ENCODE measurements at regions not wholly inside any gene's neighbourhood (a gene's known extent, or its start where the extent isn't known, plus 50 kb on each side); places are given as distances from the start of the nearest gene placed in this dataset.
"Not testable (repeated sequence)": the region's sequence is repeated elsewhere in the genome, so short reads cannot be mapped to it uniquely, and the experiment has no call there.

DNA sequence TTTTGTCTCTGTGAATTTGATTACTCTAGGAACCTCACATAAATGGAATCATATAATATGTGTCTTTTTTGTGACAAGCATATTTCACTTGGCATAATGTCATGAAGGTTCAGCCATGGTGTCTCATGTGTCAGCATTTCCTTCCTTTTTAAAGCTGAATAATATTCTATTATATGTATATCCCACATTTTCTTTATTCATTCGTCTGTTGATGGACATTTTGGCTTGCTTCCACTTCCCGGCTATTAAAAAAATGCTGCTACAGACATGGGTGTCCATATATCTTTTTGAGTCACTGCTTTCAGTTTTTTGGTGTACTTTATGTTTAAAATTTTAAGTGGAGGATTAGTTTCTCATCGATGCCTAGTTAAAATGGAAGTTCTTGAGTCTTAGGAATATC, 59.8 kb upstream of the C5orf63 start:
- DNase-seq, result no peak

DNA sequence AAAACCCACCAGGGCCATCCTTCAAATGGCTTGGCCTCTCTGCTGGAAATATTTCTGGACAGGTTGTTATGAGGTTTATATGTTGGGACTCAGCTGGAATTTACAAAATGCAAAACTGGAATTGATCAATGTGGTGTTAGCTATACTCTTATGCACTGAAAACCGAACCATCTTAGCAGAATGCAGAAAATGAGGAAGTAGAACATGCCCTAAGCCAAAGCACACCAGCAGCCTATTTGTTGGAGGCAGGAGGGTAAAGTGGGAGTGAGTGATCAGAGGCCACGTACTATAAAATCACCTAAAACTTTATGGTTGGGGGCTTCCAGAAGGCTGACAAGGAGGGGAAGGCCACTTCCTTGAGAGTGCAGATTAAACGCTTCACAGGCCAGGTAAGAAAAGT, 63.6 kb upstream of the C5orf63 start:
- DNase-seq, result no peak

DNA sequence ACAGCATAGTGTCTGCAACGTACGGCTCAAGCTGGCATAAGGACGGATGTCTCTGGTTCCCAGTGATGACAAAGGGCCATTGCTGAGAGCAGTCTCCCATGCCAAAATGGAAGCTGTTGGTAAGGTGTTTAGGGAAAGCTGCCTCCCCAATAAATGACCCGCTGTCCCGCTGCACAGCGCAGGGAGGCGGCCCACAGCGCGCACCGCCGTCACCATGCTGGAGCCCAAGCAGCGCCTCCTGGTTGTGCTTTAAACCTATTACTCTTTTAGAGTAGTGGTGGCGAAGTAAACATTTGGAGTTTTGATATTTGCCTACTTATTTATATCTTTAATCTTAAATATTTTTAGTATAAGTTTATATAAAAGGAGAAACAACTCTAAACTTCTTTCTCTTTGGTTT, 70.4 kb upstream of the C5orf63 start:
- no peak for DNase-seq

DNA sequence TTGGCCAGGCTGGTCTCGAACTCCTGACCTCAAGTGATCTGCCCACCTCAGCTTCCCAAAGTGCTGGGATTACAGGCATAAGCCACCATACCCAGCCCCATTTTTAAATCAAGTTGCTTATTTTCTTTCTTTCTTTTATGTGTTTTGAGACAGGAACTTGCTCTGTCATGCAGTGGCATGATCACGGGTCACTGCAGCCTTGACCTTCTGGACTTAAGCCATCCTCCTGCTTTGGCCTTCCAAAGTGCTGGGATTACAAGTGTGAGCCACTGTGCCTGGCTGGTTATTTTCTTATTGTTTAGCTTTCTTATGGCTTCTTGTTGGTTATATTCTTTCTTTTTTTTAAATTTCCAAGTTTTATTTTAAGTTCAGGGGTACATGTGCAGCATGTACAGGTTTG, 79.7 kb upstream of the C5orf63 start:
- DNase-seq, result no peak

DNA sequence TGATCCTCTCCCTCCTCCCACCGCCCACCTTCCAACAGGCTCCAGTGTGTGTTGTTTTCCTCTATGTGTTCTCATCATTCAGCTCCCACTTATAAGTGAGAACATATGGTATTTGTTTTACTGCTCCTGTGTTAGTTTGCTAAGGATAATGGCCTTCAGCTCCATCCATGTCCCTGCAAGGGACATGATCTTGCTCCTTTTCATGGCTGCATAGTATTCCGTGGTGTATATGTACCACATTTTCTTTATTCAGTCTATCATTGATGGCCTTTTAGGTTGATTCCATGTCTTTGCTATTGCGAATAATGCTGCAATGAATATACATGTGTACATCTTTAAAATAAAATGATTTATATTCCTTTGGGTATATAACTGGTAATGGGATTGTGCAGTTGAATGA, 80.2 kb upstream of the C5orf63 start:
- DNase-seq, result no peak

DNA sequence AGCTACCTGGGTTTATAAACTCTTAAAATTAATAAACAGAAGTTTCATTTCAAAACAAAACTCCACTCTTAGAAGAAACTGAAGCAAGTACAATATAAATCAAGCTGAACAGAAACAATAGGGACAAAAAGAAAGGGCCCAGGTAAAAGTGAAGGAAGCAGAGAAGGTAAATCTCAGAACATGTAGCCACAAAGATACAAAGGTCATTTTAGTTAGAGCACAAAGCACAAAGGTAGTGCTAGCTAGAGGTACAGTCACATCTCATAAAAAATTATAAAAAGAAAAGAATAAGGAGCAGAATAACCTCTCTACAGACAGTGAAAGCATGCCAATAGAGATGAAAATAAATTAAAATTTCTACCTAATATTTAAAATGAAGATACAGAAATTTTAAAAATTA, 90.4 kb upstream of the C5orf63 start:
- no peak for DNase-seq

DNA sequence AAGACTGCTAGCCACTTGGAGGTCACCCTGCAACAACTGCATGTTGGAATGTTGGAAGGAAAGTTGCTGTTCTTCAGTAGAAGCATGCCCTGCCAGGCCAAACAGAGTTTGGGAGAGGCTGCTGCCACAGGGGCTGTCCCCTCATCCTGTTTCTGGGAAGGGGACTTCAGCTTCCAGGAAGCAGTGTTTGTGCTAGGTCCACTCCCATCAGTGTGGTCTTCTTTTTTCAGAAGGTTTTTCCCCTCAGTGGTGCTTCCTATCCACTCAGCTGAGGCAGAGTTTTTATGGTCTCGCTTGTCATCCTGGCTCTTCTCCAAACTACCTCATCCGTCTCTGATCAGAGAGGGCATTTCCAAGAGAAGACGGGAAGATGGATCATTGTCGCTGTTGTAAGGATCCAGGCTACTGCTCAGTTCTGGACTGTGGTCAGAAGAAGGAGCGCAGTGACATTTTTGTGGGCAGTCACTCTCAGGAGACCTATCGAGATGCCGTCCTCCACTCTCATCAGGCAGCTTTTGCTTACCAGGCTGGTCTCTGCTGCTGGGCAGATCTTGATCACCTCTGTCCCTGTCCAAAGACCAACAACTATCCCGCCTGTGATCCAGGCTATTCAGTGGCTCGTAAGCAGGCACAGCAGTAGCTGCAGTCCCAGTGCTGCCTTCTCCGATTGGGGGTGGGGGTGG, 97.8 kb upstream of the C5orf63 start:
- no peak for DNase-seq

DNA sequence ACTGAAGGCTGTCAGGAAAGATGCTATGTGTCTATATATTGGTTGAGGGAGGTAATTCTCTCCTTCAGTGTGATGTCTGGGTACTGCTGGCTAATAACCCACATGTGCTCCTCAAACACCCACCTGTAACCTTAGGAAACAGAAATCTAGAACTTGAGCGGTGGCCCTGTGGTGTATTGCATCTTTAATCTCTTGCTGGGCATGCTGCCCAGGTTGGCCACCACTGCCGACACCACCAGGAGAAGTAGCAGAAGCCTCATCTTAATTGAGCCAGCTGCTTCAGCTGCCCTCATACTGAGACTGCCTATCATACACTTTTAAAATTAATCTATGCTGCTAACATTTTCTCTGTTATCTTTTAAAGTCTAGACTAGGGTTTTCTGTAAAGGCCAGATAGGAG, 103.5 kb upstream of the C5orf63 start:
- DNase-seq, result peak; percentile 9

DNA sequence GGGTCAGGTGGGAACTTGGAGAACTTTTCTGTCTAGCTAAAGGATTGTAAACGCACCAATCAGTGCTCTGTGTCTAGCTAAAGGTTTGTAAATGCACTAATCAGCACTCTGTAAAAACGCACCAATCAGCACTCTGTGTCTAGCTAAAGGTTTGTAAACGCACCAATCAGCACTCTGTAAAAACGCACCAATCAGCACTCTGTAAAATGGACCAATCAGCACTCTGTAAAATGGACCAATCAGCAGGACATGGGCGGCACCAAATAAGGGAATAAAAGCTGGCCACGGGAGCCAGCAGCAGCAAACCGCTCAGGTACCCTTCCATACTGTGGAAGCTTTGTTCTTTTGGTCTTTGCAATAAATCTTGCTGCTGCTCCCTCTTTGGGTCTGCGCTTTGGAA, 108.0 kb upstream of the MEGF10 start:
- not testable (repeated sequence) for DNase-seq

DNA sequence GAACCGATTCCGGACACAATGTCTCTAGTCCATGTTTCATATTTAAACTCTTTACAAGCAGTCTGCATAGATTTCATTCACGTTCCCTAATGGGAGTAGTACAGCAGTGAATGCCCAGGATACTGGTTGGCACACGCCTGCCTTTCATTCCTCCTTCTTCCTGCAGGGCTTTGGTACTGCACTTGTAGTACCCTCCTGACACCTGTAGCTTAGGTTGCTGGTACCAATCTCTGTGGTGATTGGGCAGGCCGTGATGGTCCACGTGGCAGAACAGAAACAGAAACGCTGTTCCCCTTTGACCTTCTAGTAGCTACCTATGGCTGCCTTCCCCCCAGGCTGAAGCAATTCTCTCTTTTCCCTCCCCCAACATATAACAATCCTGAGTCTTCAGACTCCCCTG, 107.3 kb upstream of the MEGF10 start:
- DNase-seq, result no peak

DNA sequence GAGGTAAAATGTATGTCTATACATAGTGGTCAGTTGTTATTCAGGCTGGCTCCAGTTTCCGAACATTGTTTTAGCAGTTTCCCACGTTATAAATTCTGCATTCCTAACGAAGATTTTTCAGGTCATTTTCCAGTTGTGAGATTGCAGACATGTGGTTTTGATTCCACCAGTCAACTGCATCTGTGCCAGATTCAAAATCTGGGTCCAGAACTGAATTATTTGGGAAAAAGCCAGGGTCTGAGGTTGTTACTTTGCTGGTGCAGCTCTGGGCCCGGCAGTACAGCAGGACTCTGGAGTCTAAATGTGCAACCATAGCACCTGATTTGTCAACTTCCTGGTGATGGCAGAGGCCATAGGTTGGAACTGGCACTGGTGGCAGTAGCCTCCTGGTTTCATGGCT, 105.7 kb upstream of the MEGF10 start:
- no peak for DNase-seq

DNA sequence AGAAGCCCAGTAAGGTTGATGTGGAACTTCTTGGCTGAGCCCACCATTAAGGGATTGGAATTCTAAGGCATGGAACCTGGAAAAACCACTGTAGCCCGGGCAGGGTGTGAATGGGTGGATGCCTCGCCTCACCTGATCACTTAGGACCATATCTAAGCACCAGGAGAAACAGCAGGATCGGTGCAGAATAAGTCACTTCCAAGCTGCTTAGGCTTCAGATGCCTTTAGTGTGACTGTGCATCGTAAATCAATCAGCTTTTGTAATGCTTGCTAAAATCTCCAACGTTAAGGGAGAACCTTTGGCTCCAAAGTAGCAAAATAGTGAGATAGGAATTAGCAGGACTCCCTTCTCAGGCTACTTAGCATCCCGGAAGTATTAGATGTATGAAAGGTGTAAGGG, 103.9 kb upstream of the MEGF10 start:
- DNase-seq, result no peak

DNA sequence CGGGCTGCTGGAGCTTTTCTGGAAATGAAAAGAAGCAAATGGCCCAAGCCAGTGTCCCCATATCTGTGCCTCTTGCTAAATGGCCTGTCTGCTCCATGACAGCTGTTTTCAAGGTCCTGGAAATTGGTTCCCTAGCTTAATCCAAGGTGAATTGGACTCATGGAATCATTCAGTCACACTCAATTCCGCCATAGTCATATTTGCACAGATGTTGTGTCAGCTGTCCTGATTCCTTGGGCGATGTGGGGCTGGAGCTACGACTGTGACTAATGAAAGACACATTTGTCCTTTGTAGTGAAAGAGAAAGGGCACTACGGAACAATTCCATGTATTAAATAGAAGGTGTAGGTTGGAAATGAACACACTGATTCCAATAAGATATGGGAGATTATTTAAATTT, 102.9 kb upstream of the MEGF10 start:
- no peak for DNase-seq

DNA sequence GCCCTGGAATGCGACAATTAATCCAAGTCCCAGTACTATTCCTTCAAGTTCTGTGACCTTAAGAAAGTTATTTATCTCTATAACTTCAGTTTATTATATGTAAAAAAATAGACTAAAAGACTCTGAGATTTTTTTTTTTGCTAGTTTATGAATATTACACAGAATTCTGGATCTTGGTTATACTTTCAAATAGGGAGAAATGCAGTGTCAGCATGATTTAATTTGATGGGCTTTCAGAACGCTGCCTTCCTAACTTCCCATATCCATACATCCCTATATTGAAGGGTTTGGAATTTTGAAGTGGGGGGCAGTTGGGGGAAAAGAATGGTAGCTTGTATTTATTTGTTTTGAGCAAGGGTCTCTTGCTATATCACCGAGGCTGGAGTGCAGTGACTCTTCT, 98.4 kb upstream of the MEGF10 start:
- no peak for DNase-seq

DNA sequence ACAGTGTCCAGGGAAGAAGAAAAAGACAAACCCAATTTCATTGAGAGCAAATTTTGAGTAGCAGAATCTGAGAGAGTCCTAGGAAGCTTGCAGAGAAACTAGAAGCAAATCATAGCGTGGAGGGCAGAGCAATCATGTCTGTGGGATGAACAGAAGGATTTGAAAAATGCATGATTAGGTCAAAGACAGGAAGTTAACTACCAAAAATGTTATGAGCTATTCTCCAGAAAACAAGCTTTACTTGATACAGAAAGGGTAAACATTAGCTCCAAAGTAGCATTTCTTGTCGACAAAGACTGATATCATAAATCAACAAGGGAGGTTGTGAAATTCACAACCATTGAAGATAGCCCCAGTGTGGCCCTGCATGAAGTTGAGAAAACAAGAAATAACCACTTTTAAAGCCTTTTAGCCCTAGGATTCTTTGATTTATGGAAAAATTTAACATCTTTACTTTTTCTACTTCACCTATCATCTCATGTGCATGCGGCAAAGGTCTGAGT, 97.7 kb upstream of the MEGF10 start:
- DNase-seq, result no peak

DNA sequence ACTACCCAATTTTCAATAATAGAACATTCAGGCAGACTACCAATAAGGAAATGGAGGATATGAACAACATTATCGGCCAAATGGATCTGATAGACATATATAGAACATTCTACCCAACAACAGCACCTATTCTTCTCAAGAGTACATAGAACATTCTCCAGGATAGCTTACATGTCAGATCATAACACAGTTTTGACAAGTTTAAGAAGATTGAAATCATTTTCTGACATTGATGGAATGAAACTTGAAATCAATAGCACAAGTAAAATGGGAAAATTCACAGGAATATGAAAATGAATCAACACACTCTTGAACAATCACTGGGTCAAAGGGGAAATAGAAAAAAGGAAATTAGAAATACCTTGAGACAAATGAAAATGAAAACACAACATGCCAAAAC, 94.6 kb upstream of the MEGF10 start:
- no peak for DNase-seq

DNA sequence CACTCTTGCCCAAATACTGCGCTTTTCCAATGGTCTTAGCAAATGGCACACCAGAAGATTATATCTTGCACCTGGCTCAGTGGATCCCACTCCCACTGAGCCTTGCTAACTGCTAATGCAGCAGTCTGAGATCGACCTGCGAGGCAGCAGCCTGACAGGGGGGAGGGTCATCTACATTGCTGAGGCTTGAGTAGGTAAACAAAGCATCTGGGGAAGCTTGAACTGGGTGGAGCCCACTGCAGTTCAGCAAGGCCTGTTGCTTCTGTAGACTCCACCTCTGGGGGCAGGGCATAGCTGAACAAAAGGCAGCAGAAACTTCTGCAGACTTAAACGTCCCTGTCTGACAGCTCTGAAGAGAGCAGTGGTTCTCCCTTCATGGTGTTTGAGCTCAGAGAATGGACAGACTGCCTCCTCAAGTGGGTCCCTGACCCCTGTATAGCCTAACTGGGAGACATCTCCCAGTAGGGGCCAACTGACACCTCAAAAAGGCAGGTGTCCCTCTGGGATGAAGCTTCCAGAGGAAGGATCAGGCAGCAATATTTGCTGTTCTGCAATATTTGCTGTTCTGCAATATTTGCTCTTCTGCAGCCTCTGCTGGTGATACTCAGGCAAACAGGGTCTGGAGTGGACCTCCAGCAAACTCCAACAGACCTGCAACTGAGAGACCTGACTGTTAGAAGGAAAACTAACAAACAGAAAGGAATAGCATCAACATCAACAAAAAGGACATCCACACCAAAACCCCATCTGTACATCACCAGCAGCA, 93.0 kb upstream of the MEGF10 start:
- not testable (repeated sequence) for DNase-seq

DNA sequence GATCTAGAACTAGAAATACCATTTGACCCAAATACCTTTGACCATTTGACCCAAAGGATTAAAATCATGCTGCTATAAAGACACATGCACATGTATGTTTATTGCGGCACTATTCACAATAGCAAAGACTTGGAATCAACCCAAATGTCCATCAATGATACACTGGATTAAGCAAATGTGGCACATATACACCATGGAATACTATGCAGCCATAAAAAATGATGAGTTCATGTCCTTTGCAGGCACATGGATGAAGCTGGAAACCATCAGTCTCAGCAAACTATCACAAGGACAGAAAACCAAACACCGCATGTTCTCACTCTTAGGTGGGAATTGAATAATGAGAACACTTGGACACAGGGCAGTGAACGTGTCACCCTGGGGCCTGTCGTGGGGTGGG, 87.9 kb upstream of the MEGF10 start:
- not testable (repeated sequence) for DNase-seq

DNA sequence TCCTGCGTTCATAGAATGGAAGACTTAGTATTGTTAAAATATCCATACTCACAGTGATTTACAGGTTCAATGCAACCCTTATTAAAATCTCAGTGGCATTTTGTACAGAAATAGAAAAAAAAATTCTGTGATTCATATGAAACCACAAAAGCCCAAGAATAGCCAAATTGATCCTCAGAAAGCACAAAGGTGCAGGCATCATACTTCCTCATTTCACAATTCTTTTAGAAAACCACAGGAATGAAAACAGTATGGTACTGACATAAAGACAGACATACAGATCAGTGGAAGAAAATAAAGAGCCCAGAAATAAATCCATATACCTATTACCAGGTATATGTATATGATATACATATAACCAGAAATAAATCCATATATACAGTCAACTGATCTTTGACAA, 86.8 kb upstream of the MEGF10 start:
- no peak for DNase-seq

DNA sequence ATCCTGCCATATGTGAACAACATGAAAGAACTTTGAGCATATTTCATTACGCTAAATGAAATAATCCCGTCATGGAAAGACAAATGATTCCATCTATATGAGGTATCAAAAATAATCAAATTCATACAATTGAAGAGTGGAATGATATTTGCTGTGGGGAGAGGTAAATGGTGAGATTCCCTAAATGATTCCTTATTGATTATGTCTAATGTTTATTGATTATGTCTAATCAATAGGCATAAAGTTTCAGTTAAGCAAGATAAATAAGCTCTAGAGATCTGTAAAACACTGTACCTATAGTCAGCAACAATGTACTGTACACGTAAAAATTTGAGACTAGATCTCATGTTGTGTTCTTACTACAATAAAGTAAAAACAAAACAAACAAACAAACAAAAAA, 85.4 kb upstream of the MEGF10 start:
- no peak for DNase-seq

DNA sequence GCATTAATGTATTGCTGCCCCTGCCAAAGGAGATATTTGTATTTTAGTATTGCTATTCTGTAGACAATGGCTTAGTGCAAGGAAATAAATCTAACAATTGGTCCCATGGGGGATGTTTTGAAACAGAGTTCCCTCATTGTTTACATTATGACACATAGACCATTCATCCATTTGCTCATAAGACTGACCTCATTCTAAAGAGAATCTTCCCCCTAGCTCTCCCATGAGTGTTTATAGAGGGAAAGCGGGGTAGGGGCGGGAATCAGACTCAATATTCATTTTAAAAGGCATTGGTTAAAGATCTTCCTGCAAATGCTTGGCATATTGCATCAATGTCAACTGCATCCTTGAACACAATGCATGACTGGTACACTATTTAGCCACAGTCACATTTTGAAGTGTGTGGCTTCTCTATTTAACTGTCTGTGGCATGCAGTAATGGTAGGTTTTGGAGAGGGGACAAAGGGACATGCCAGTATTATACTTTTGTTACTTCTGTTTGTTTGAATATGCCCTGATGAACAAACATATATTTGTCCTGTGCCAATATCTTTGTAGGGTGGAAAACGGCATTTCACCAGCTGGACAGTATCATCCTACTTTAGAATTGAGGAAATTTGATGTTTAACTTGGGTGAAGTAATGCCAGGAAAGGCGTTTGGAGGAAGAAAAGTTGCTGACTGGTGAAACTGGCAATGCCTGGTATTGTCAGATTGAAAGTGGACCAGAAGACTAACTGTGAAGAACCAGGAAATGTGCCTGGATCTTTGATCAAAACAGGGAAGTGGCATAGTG, 84.1 kb upstream of the MEGF10 start:
- no peak for DNase-seq

DNA sequence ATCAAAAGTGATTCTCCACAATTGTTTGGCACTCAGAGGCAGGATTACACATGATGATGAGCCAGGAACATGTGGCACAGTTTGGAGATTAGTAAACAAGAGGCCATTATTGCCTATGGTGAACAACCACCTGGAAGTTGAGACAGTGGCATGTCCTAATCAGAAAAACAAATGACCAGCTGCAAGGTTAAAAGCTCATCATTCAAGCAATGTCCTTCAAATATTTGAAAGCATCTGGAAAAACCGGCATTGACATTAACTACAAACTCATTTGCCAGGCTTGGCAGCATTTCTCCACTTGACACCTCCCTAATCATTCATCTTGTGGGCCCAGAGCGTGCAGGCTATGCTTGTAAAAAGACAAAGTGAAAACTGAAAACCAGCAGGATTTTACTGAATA, 80.6 kb upstream of the MEGF10 start:
- DNase-seq, result no peak

DNA sequence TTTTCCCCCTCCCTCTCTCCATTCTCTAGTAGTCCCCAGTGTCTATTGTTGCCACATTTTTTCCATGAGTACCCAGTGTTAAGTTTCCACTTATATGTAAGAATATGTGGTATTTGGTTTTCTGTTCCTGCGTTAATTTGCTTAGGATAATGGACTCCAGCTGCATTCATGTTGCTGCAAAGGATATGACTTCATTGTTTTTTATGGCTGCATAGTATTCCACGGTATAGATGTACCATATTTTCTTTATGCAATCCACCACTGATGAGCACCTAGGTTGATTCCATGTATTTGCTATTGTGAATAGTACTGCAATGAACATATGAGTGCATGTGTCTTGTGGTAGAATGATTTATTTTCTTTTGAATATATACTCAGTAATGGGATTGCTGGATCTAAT, 77.4 kb upstream of the MEGF10 start:
- DNase-seq, result no peak

DNA sequence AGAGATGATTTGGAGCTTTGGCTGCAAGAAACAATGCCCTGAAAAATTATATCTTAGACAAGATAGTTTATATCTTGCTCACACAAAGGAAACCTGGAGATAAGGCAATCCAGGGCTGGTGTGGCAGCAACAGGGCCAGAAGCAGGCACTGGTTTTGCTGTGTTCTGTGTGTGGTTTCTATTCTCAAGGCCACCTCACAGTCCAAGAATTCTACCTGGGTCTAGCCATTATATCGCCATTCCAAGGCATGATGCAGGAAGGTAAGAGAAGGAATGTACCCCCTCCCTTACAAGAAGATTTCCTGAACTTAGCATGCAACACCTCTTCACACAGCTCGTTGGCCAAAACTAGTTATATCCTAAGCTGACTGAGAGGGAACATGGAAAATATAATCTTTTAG, 74.5 kb upstream of the MEGF10 start:
- DNase-seq, result no peak

Data from NCI-H446 treated with DMSO at 0.1 percent for 48 hours (cell line).